ENCODE measurements at regions not wholly inside any gene's neighbourhood (a gene's known extent, or its start where the extent isn't known, plus 50 kb on each side); places are given as distances from the start of the nearest gene placed in this dataset.
A peak's percentile ranks its signal among the peaks of the same experiment; 100 is the strongest.

- DNase-seq (ENCODE audit: low read depth), result no peak
- H3K4me3 ChIP-seq (ENCODE audit: low read depth, low read length), result no peak overlapping the region
- TF ChIP-seq CTCF (IDR thresholded peaks at IDR 0.05; ENCODE audit: insufficient read depth, low read depth, low read length), result no peak
Observed at GRCh38 chr15:77552066-77552465, 80.6 kb downstream of the LINGO1 start.

GRCh38 chr15:77550301-77551251 lies 82.1 kb downstream of the LINGO1 start:
- H3K4me3 ChIP-seq (ENCODE audit: low read depth, low read length), result no peak overlapping the region
- DNase-seq (ENCODE audit: low read depth), result peak; percentile 29
- TF ChIP-seq CTCF (IDR thresholded peaks at IDR 0.05; ENCODE audit: insufficient read depth, low read depth, low read length), result no peak

GRCh38 chr15:77549576-77550288 lies 83.0 kb downstream of the LINGO1 start:
- no peak for TF ChIP-seq CTCF (IDR thresholded peaks at IDR 0.05; ENCODE audit: insufficient read depth, low read depth, low read length)
- DNase-seq (ENCODE audit: low read depth), result no peak
- no peak overlapping the region for H3K4me3 ChIP-seq (ENCODE audit: low read depth, low read length)

GRCh38 chr15:77548589-77549557 lies 83.8 kb downstream of the LINGO1 start:
- no peak overlapping the region for H3K4me3 ChIP-seq (ENCODE audit: low read depth, low read length)
- no peak for TF ChIP-seq CTCF (IDR thresholded peaks at IDR 0.05; ENCODE audit: insufficient read depth, low read depth, low read length)
- DNase-seq (ENCODE audit: low read depth), result no peak

- no peak for DNase-seq (ENCODE audit: low read depth)
- no peak overlapping the region for H3K4me3 ChIP-seq (ENCODE audit: low read depth, low read length)
- no peak for TF ChIP-seq CTCF (IDR thresholded peaks at IDR 0.05; ENCODE audit: insufficient read depth, low read depth, low read length)
Observed at GRCh38 chr15:77547801-77548588, 84.7 kb downstream of the LINGO1 start.
